ENCODE measurements at regions not wholly inside any gene's neighbourhood (a gene's known extent, or its start where the extent isn't known, plus 50 kb on each side); places are given as distances from the start of the nearest gene placed in this dataset.

DNA sequence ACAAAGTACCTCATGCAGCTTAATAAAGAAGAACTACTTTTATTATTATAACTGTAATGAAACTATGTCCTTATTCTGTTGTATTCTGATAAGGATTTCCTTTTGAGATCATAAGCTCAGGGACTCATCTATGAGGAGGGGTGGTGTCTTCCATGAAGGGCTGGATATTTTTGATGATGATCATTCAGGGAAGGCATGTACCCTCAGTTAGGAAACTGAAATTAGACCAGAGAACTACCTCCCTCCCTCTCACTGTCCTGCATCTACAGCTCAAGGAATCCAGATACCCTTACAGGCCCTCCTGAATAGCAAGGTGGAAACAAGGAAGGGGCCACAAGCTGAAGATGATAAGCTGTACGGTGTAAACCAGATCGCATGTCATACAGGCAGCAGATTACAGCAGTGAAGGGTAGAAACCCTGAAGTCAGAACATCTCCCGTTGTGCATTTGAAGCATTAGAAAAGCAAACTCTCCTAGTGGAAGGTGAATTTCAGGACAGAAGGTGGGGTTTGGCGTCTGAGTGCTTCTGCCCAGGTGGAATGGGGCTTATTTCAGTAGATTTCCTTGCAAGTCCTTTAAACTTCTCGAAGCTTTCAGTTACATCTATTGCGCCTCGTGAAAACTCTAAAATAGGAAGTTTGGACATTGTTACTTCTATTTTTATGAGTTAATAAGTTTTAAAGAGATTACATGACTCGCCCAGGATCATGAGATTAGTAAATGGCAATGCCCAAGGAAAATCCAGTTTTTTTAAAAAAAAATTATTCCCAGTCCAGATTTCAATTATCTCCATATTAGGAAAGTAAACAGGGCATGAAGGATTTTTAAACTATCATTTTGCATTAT, 101.1 kb upstream of the HNRNPU start:
- TF ChIP-seq JUNB (IDR thresholded peaks at IDR 0.05; ENCODE audit: unreplicated experiment) (no peak), POLR2AphosphoS5 (IDR thresholded peaks at IDR 0.05; ENCODE audit: low read depth) (no peak), EZH2 (IDR thresholded peaks at IDR 0.05; ENCODE audit: low read depth, unreplicated experiment) (no peak), EZH2phosphoT487 (IDR thresholded peaks at IDR 0.05; ENCODE audit: unreplicated experiment) (no peak), CREB1 (CRISPR knock-in tag; IDR thresholded peaks at IDR 0.05; ENCODE audit: low read depth) (no peak), NANOG (IDR thresholded peaks at IDR 0.05; ENCODE audit: borderline replicate concordance) (no peak), ZNF114 (CRISPR knock-in tag; IDR thresholded peaks at IDR 0.05) (no peak), STAT1 (IDR thresholded peaks at IDR 0.05; ENCODE audit: unreplicated experiment) (no peak), ZNF331 (CRISPR knock-in tag; IDR thresholded peaks at IDR 0.05; ENCODE audit: low read depth) (no peak)
- TF ChIP-seq, protein P1, sequence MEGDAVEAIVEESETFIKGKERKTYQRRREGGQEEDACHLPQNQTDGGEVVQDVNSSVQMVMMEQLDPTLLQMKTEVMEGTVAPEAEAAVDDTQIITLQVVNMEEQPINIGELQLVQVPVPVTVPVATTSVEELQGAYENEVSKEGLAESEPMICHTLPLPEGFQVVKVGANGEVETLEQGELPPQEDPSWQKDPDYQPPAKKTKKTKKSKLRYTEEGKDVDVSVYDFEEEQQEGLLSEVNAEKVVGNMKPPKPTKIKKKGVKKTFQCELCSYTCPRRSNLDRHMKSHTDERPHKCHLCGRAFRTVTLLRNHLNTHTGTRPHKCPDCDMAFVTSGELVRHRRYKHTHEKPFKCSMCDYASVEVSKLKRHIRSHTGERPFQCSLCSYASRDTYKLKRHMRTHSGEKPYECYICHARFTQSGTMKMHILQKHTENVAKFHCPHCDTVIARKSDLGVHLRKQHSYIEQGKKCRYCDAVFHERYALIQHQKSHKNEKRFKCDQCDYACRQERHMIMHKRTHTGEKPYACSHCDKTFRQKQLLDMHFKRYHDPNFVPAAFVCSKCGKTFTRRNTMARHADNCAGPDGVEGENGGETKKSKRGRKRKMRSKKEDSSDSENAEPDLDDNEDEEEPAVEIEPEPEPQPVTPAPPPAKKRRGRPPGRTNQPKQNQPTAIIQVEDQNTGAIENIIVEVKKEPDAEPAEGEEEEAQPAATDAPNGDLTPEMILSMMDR (conservative IDR thresholded peaks at IDR 0.05; ENCODE audit: low read depth in 2 of 2): no peak
- TF ChIP-seq, protein P2, sequence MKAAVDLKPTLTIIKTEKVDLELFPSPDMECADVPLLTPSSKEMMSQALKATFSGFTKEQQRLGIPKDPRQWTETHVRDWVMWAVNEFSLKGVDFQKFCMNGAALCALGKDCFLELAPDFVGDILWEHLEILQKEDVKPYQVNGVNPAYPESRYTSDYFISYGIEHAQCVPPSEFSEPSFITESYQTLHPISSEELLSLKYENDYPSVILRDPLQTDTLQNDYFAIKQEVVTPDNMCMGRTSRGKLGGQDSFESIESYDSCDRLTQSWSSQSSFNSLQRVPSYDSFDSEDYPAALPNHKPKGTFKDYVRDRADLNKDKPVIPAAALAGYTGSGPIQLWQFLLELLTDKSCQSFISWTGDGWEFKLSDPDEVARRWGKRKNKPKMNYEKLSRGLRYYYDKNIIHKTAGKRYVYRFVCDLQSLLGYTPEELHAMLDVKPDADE (IDR thresholded peaks at IDR 0.05): no peak
- TF ChIP-seq, protein P3, sequence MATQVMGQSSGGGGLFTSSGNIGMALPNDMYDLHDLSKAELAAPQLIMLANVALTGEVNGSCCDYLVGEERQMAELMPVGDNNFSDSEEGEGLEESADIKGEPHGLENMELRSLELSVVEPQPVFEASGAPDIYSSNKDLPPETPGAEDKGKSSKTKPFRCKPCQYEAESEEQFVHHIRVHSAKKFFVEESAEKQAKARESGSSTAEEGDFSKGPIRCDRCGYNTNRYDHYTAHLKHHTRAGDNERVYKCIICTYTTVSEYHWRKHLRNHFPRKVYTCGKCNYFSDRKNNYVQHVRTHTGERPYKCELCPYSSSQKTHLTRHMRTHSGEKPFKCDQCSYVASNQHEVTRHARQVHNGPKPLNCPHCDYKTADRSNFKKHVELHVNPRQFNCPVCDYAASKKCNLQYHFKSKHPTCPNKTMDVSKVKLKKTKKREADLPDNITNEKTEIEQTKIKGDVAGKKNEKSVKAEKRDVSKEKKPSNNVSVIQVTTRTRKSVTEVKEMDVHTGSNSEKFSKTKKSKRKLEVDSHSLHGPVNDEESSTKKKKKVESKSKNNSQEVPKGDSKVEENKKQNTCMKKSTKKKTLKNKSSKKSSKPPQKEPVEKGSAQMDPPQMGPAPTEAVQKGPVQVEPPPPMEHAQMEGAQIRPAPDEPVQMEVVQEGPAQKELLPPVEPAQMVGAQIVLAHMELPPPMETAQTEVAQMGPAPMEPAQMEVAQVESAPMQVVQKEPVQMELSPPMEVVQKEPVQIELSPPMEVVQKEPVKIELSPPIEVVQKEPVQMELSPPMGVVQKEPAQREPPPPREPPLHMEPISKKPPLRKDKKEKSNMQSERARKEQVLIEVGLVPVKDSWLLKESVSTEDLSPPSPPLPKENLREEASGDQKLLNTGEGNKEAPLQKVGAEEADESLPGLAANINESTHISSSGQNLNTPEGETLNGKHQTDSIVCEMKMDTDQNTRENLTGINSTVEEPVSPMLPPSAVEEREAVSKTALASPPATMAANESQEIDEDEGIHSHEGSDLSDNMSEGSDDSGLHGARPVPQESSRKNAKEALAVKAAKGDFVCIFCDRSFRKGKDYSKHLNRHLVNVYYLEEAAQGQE (IDR thresholded peaks at IDR 0.05; ENCODE audit: unreplicated experiment): no peak
- TF ChIP-seq, protein P4, sequence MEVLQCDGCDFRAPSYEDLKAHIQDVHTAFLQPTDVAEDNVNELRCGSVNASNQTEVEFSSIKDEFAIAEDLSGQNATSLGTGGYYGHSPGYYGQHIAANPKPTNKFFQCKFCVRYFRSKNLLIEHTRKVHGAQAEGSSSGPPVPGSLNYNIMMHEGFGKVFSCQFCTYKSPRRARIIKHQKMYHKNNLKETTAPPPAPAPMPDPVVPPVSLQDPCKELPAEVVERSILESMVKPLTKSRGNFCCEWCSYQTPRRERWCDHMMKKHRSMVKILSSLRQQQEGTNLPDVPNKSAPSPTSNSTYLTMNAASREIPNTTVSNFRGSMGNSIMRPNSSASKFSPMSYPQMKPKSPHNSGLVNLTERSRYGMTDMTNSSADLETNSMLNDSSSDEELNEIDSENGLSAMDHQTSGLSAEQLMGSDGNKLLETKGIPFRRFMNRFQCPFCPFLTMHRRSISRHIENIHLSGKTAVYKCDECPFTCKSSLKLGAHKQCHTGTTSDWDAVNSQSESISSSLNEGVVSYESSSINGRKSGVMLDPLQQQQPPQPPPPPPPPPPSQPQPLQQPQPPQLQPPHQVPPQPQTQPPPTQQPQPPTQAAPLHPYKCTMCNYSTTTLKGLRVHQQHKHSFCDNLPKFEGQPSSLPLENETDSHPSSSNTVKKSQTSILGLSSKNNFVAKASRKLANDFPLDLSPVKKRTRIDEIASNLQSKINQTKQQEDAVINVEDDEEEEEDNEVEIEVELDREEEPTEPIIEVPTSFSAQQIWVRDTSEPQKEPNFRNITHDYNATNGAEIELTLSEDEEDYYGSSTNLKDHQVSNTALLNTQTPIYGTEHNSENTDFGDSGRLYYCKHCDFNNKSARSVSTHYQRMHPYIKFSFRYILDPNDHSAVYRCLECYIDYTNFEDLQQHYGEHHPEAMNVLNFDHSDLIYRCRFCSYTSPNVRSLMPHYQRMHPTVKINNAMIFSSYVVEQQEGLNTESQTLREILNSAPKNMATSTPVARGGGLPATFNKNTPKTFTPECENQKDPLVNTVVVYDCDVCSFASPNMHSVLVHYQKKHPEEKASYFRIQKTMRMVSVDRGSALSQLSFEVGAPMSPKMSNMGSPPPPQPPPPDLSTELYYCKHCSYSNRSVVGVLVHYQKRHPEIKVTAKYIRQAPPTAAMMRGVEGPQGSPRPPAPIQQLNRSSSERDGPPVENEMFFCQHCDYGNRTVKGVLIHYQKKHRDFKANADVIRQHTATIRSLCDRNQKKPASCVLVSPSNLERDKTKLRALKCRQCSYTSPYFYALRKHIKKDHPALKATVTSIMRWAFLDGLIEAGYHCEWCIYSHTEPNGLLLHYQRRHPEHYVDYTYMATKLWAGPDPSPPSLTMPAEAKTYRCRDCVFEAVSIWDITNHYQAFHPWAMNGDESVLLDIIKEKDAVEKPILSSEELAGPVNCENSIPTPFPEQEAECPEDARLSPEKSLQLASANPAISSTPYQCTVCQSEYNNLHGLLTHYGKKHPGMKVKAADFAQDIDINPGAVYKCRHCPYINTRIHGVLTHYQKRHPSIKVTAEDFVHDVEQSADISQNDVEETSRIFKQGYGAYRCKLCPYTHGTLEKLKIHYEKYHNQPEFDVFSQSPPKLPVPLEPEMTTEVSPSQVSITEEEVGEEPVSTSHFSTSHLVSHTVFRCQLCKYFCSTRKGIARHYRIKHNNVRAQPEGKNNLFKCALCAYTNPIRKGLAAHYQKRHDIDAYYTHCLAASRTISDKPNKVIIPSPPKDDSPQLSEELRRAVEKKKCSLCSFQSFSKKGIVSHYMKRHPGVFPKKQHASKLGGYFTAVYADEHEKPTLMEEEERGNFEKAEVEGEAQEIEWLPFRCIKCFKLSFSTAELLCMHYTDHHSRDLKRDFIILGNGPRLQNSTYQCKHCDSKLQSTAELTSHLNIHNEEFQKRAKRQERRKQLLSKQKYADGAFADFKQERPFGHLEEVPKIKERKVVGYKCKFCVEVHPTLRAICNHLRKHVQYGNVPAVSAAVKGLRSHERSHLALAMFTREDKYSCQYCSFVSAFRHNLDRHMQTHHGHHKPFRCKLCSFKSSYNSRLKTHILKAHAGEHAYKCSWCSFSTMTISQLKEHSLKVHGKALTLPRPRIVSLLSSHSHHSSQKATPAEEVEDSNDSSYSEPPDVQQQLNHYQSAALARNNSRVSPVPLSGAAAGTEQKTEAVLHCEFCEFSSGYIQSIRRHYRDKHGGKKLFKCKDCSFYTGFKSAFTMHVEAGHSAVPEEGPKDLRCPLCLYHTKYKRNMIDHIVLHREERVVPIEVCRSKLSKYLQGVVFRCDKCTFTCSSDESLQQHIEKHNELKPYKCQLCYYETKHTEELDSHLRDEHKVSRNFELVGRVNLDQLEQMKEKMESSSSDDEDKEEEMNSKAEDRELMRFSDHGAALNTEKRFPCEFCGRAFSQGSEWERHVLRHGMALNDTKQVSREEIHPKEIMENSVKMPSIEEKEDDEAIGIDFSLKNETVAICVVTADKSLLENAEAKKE (CRISPR knock-in tag; IDR thresholded peaks at IDR 0.05): no peak
